Limb (tissue), 2 donors: ENCODE measurements at regions not wholly inside any gene's neighbourhood (a gene's known extent, or its start where the extent isn't known, plus 50 kb on each side); places are given as distances from the start of the nearest gene placed in this dataset.
"Not testable (repeated sequence)": the region's sequence is repeated elsewhere in the genome, so short reads cannot be mapped to it uniquely, and the experiment has no call there.

Experiments used
- DNase-seq, 2 donors: peaks; one replicate each; pipeline ENCODE4 v3.0.0-alpha.2; 2016; ENCODE audit errors: extremely low spot score in 2 of 2

DNA sequence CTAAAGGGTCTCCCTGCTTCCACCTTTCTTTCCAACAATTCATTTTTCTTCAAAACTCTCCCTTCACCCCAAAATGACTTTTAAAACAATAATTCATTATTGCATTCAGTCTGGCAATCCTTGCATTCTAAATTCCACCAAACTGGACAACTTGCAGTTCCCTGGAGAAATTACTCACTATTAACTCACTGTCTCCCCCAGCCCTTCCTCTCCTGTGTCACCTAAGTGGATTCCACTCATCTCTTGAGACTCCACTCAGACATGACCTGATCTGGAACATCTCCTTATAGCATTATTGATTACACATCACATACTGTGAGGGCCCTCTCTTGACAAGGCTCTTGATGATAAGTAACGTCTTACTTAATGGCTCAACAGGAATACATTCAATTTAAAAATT, 257.1 kb downstream of the BRINP2 start:
- DNase-seq, result no peak

GRCh38 chr1:177426497-177426896, 255.7 kb downstream of the BRINP2 start:
- no peak for DNase-seq

DNA sequence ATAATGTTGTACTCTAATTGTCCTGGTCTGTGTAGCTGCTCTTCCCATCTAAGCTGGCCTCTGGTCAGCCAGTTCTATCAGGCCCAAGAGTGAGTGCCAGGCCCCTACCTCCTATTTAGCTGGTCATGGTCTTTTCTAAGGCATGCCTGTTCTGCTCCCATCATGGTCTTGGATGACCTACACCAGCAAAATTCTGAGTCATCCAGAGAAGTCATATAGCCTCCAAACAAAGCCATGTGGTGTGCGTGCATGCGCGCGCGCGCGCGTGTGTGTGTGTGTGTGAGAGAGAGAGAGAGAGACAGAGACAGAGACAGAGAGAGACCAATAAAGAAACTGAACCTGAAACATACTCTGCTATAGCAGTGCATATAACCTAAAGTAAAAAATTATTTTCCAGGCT, 254.4 kb downstream of the BRINP2 start:
- DNase-seq, result no peak

- DNase-seq, result no peak
Measured at GRCh38 chr1:177424744-177425143, 254.0 kb downstream of the BRINP2 start.

- DNase-seq, result no peak
Measured at GRCh38 chr1:177423090-177423489, 252.3 kb downstream of the BRINP2 start.

- no peak for DNase-seq
Measured at GRCh38 chr1:177413982-177414596, 243.3 kb downstream of the BRINP2 start.

DNA sequence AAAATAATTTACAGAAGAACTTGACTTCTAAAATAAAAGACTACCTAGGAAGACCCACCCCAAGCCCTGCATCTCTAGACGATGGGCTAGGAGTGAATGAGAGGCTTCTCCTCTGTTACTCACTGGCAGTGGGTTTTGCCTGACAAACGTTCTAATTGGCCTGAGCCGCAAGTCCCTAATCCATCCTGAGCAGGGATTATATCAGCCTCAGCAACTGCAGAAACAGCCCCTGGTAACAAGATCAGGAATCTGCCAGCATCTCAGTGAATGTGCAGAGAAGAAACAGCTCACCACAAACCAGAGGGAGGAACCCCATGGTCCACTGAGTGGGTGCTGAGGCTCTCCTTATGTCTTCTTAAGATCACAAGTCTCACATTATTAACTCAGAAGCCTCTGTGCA, 240.6 kb downstream of the BRINP2 start:
- no peak for DNase-seq

GRCh38 chr1:177410179-177410766, 239.5 kb downstream of the BRINP2 start:
- DNase-seq, result no peak

DNA sequence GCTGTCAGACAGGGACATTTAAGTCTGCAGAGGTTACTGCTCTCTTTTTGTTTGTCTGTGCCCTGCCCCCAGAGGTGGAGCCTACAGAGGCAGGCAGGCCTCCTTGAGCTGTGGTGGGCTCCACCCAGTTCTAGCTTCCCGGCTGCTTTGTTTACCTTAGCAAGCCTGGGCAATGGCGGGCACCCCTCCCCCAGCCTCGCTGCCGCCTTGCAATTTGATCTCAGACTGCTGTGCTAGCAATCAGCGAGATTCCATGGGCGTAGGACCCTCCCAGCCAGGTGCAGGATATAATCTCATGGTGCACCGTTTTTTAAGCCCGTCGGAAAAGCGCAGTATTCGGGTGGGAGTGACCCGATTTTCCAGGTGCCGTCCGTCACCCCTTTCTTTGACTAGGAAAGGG, 235.6 kb downstream of the BRINP2 start:
- not testable (repeated sequence) for DNase-seq

DNA sequence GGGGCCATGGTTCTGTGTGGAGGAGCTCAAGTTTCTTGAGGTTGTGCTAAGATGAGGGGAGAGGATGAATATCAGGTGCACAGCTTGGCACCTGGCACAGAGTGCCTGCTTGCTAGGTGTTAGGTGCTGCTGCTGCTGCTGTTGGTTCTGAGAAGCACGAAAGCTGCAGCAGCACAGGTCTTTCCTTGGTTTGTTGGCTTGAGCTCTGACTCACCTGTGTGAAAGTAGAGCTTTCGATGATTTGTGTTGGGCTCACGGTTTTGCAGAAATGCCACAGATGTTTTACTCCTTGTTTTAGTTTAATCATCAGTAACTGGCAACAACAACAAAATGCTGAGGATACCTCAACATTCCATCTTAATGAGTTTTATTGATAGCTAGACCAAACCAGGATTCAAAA, 221.6 kb downstream of the BRINP2 start:
- DNase-seq, result no peak

GRCh38 chr1:177385760-177386698, 215.3 kb downstream of the BRINP2 start:
- no peak for DNase-seq

GRCh38 chr1:177384461-177384860, 213.7 kb downstream of the BRINP2 start:
- DNase-seq, result no peak

- DNase-seq, result no peak
Measured at GRCh38 chr1:177383715-177384114, 213.0 kb downstream of the BRINP2 start.

DNA sequence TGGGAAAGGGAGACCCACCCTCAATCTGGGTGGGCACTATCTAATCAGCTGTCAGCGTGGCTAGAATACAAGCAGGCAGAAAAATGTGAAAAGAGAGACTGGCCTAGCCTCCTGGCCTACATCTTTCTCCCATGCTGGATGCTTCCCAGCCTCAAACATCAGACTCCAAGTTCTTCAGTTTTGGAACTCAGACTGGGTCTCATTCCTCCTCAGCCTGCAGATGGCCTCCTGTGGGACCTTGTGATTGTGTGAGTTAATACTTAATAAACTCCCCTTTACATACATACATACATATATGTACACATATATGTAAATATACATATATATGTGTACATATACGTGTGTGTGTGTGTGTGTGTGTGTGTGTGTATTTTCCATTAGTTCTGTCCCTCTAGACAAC, 207.1 kb downstream of the BRINP2 start:
- no peak for DNase-seq

GRCh38 chr1:177368255-177368654, 197.5 kb downstream of the BRINP2 start:
- DNase-seq, result no peak

DNA sequence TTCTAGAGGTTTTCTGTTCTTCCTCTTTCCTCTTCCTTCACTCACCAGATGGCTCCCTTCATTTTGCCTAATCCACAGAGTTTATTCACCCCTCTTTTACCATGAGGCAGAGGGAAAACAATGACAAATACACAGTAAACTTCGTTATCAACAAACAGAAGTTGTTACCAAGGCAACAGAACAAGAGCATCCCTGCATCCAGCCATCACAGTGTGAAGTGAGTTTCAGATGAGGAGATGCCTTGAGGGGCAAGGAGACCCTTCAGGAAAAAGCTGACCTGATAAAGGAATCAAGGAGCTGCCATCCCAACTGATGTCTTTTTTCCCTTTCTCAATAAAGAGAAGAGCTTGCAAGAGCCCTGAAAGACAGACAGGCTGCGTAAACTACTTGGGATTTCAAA, 195.3 kb downstream of the BRINP2 start:
- DNase-seq, result no peak

DNA sequence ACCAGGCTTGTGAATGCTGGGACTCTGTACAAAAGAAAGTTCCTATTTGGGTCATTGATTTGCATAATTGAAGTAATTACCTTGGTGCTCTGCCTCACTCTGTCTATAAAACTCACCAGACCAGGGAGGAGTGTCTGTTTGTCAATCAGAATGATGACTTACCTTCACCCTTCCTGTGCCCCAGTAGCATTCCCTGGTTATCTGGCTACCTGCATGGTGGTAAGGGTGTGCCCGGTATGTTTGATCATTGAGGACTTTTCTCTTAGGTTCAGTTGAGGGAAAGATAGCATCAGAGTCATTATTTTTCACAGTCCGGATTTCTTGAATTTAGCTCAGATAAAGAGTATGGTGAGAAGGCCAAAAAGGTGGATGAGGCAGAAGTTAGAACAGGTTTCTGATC, 190.0 kb downstream of the BRINP2 start:
- no peak for DNase-seq

- DNase-seq, result no peak
Measured at GRCh38 chr1:177356674-177357435, 186.1 kb downstream of the BRINP2 start.

- DNase-seq, result no peak
Measured at GRCh38 chr1:177355575-177355974, 184.8 kb downstream of the BRINP2 start.

- no peak for DNase-seq
Measured at GRCh38 chr1:177354247-177354646, 183.5 kb downstream of the BRINP2 start.

- no peak for DNase-seq
Measured at GRCh38 chr1:177351361-177352108, 180.8 kb downstream of the BRINP2 start.
